ENCODE measurements at regions not wholly inside any gene's neighbourhood (a gene's known extent, or its start where the extent isn't known, plus 50 kb on each side); places are given as distances from the start of the nearest gene placed in this dataset.

DNA sequence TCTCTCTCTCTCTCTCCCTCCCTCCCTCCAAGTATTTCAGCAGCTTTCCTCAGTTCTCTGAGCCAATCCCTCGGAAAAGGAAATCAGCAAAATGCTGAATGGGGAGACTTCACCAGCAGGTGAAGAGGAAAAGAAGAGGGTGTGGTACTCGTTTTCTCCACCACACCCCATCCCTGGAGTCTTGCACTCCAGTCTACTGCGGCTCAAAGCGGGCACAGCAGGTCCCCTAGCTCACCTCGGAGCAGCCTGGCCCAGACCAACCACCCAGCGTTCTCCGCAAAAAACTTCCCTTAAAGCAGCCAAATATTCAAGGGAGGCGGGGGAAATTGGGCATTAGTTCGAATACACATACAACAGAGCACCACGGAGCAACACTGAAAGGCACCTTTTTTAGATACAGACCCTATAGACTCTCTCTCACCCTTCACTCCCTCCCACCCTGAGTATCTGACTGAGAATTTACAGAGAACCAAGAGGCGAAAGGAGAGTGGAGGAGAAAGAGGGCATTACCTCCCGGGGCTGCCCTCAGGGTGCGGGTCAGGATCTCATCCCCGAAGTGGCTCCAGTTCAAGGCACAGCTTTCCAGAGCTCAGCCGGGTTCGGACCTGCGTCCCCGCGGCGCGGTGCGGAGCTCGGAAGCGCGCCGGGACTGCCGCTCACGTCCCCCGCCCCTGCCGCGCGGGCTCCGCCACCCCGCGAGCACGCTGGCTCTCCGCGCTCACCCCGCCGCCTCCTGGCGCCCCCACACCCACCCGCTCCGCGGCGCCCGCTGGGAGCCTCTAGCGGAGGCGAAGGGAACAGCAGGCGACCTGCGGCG, 1638.5 kb upstream of the C9orf72 start:
- H3K4me3 ChIP-seq (ENCODE audit: low read length), result no peak overlapping the region
- peak; percentile 45 for TF ChIP-seq CTCF (conservative IDR thresholded peaks at IDR 0.05; ENCODE audit: low read length)
- peak; percentile 0 for DNase-seq (ENCODE audit: low read depth)

DNA sequence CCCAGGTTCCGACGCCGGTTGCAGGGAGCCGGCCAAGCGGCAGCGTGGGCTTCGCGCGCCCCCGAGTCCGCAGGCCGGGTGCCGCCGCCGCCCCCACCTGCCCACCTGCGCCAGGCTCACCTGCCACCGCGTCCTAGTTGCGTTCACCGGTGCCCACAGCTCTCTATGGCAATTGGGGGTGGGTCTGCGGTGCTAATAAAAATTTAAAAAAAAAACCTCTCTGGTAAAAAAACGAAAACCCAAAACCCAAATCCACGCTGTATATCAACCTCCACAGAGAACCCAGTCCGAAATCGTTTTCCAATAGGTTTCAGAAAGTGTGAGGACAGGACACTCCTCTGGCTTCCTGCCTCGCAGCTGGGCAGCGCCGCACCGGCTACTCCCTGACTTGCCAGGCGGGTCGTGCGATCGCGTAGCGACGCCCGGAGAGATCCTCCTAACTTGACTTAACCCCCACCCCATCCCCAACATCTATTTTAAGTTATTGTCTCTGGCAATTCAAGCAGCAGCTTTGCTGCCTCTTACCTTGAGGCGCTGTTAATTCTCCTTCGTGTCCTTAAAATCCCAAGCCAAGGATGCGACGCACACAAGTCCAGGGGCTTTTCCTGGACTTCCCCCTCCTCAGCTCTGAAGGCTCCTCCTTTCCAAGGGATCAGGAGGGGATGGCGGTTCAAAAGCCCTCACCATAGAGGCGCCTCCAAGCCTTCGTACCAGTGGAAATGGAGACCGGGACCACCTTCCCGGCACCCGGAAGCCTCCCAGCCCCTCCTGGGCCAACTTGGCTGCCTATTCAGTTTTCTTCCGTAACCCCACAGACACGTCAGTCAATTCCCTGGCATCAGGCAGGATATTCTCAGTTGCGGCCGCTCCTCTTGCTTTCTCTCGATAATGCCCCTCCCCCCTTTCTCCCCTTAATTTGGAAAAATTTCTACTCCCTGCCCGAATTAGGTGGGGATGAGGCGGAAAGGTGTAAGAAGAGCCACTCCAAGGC, 1639.4 kb upstream of the C9orf72 start:
- TF ChIP-seq CTCF (conservative IDR thresholded peaks at IDR 0.05; ENCODE audit: low read length), result no peak
- H3K4me3 ChIP-seq (ENCODE audit: low read length), result no peak overlapping the region
- no peak for DNase-seq (ENCODE audit: low read depth)

GRCh38 chr9:29213417-29214153, 1640.3 kb upstream of the C9orf72 start, which contains the start of gene LINGO2:
Gene LINGO2, minus strand, starts transcription at chr9:29213601.
- TF ChIP-seq CTCF (conservative IDR thresholded peaks at IDR 0.05; ENCODE audit: low read length), result no peak
- DNase-seq (ENCODE audit: low read depth), result no peak
- no peak within 1 kb of the TSS for H3K4me3 ChIP-seq (ENCODE audit: low read length)

GRCh38 chr9:29214154-29214689, 1640.9 kb upstream of the C9orf72 start:
- TF ChIP-seq CTCF (conservative IDR thresholded peaks at IDR 0.05; ENCODE audit: low read length), result no peak
- no peak overlapping the region for H3K4me3 ChIP-seq (ENCODE audit: low read length)
- no peak for DNase-seq (ENCODE audit: low read depth)

DNA sequence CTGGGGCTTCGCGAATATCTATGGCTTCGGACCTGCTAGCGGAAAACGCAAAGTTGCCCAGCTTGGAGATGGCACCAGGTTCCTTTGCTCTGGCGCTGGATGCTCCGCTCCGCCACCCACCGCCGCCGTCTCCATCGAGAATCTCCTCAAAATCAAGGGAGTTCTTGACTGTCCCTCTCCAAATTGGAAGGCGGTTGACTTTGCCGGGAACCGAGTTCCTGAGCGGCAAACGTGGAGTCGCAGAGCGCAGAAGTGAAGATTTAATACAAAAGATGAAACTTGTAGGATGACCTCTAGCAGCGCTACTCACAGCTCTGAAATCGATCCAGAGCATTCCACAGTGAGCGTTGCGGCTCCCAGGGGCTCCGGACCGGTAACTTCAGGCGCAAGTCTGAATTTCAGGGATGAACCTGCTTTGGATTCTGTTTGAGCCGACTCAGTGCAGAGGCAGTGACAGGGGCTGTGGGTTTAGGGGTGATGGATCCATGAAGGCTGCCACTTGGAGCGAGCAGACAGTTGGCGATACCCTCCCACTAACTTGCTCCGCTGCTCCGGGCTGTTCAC, 1641.5 kb upstream of the C9orf72 start:
- H3K4me3 ChIP-seq (ENCODE audit: low read length), result no peak overlapping the region
- DNase-seq (ENCODE audit: low read depth), result no peak
- TF ChIP-seq CTCF (conservative IDR thresholded peaks at IDR 0.05; ENCODE audit: low read length), result no peak

DNA sequence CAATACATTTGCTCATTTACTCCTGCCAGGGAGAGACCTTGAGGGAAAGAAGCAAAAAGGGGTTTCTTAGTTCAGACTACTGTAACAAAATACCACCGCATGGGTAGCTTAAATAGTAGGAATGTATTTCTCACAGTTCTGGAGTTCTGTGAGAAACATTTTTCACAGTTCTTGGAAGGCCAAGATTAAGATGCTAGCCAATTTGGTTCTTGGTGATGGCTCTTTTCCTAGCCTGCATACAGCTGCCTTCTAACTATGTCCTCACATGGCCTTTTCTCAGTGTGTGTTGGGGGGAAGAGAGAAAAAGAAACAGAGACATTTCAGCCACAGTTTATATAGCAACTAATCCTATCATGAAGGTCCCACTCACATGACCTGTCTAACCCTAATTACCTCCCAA, 1644.7 kb upstream of the C9orf72 start:
- H3K4me3 ChIP-seq (ENCODE audit: low read length), result no peak overlapping the region
- DNase-seq (ENCODE audit: low read depth), result no peak
- no peak for TF ChIP-seq CTCF (conservative IDR thresholded peaks at IDR 0.05; ENCODE audit: low read length)

All from AG10803 (cell line).